Mammary epithelial cell (primary cell): ENCODE measurements at regions not wholly inside any gene's neighbourhood (a gene's known extent, or its start where the extent isn't known, plus 50 kb on each side); places are given as distances from the start of the nearest gene placed in this dataset.

Source experiments
- CTCF ChIP-seq, 2 donors: IDR thresholded peaks in 1 of 2; conservative IDR thresholded peaks in 1 of 2; 2 replicates each; pipeline ENCODE4 v1.5.1; 2011 to 2012; ENCODE audit warnings: inconsistent platforms in 2 of 2, low read length in 2 of 2, mild to moderate bottlenecking in 2 of 2, control low read depth in 1 of 2, low read depth in 1 of 2; ENCODE audit not compliant: insufficient read depth in 1 of 2; ENCODE audit errors: extremely low read depth in 1 of 2
- EZH2 ChIP-seq: IDR thresholded peaks from 2 replicates; pipeline ENCODE4 v1.6.1; 2012; ENCODE audit warnings: low read length, inconsistent platforms, borderline replicate concordance

GRCh38 chr2:215617060-215617824, 181.4 kb upstream of the FN1 start:
- TF ChIP-seq CTCF (conservative IDR thresholded peaks at IDR 0.05 in 1 of 2, IDR thresholded peaks at IDR 0.05 in 1 of 2; ENCODE audit: extremely low read depth in 1 of 2, insufficient read depth in 1 of 2, low read depth in 1 of 2, low read length in 2 of 2) (no peak), EZH2 (no peak)
